ENCODE measurements at regions not wholly inside any gene's neighbourhood (a gene's known extent, or its start where the extent isn't known, plus 50 kb on each side); places are given as distances from the start of the nearest gene placed in this dataset.
A peak's percentile ranks its signal among the peaks of the same experiment; 100 is the strongest.

DNA sequence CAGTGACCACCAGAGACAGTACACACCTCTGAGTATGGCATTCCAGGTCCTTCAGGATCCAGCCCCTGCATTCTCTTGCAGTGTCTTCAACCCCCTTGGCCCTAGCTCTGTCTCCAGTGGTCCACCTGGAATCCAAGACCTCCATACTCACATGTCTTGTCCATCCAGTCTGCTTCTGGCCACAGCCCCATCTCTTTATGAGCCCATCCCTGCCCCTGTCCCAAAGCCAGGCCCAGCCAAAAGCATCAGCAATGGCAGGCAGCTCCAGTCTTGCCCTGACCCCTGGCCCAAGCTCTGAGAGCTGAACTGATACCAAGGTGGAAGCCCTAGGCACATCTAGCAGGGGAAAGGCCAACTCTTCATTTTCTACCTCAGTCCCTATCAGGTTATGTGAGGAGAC, 119.6 kb upstream of the PTPRT start:
- Histone ChIP-seq H3K4me1 (ENCODE audit: control insufficient read depth in 2 of 3, insufficient read depth in 2 of 3, low read depth in 1 of 3, low read length in 3 of 3) (no peaks in the 10 kb centered on the region), H3K9ac (ENCODE audit: low read length in 3 of 3) (no peak overlapping the region), H3K9me3 (ENCODE audit: control insufficient read depth in 2 of 3, insufficient read depth in 1 of 3, low read length in 3 of 3) (peaks cover 0 to 3% (median 0%) of the 10 kb centered on the region in 3 donors), H3K27ac (ENCODE audit: low read depth in 2 of 2, low read length in 2 of 2) (no peak overlapping the region), H3K27me3 (ENCODE audit: control insufficient read depth, insufficient read depth, low read length) (no peaks in the 10 kb centered on the region), H3K36me3 (ENCODE audit: control insufficient read depth in 2 of 3, insufficient read depth in 3 of 3, low read length in 3 of 3) (no peaks in the 10 kb centered on the region), H3K4me3 (ENCODE audit: low read length in 3 of 3) (no peak overlapping the region)
- intact Hi-C loops (cut with DNase I): no loop called here
- TF ChIP-seq CTCF (IDR thresholded peaks at IDR 0.05; ENCODE audit: borderline replicate concordance, extremely low read depth, insufficient read depth): no peak
- FAIRE-seq: no peak
- DNase-seq: no peak

DNA sequence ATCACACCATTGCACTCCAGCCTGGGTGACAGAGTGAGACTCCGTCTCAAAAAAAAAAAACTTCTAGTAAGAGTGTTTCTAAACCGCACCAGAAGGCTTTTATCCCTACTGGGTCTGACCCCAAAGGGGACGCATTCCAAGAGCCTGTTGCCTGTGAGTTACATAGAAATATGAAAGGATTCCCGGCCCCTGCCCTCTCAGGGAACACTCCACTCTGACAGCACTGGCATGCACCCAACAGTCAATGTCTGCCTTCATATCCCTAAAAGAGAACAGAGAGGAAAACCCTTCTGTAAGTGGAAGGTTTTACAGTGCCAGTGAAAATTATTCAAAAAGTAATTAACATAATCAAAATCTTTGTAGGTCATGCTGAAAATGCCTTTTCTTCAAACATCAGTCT, 117.1 kb upstream of the PTPRT start:
- H3K9me3 ChIP-seq (ENCODE audit: control insufficient read depth in 2 of 3, insufficient read depth in 1 of 3, low read length in 3 of 3): peaks cover 0 to 3% (median 0%) of the 10 kb centered on the region in 3 donors
- H3K27me3 ChIP-seq (ENCODE audit: control insufficient read depth, insufficient read depth, low read length): no peaks in the 10 kb centered on the region
- intact Hi-C loops (cut with DNase I): no loop called here
- DNase-seq: peak in 1 of 5 donors; percentile 0
- no peaks in the 10 kb centered on the region for H3K4me1 ChIP-seq (ENCODE audit: control insufficient read depth in 2 of 3, insufficient read depth in 2 of 3, low read depth in 1 of 3, low read length in 3 of 3)
- H3K27ac ChIP-seq (ENCODE audit: low read depth in 2 of 2, low read length in 2 of 2): no peak overlapping the region
- H3K36me3 ChIP-seq (ENCODE audit: control insufficient read depth in 2 of 3, insufficient read depth in 3 of 3, low read length in 3 of 3): no peaks in the 10 kb centered on the region
- no peak overlapping the region for H3K9ac ChIP-seq (ENCODE audit: low read length in 3 of 3)
- no peak for FAIRE-seq
- TF ChIP-seq CTCF (IDR thresholded peaks at IDR 0.05; ENCODE audit: borderline replicate concordance, extremely low read depth, insufficient read depth): no peak
- no peak overlapping the region for H3K4me3 ChIP-seq (ENCODE audit: low read length in 3 of 3)

DNA sequence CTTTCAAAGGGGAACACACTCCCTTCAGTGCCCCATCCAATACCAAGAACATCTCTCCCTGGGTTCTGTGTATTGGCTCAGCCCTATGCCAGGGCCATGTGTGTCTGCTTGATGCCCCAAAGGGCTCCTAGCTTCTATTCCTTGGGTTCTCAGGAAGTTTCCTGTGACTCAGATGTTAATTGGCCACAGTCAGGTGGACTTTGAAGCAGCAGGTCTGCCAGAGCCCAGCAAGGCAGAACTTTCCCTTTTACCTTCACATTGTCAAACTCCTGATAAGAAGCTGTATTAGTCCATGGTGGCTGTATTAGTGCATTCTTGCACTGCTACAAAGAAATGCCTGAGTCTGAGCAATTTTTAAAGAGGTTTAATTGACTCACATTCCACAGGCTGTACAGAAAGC, 116.0 kb upstream of the PTPRT start:
- no peaks in the 10 kb centered on the region for H3K4me1 ChIP-seq (ENCODE audit: control insufficient read depth in 2 of 3, insufficient read depth in 2 of 3, low read depth in 1 of 3, low read length in 3 of 3)
- H3K27me3 ChIP-seq (ENCODE audit: control insufficient read depth, insufficient read depth, low read length): no peaks in the 10 kb centered on the region
- no peak overlapping the region for H3K4me3 ChIP-seq (ENCODE audit: low read length in 3 of 3)
- H3K27ac ChIP-seq (ENCODE audit: low read depth in 2 of 2, low read length in 2 of 2): no peak overlapping the region
- intact Hi-C loops (cut with DNase I): no loop called here
- peaks cover 0 to 3% (median 0%) of the 10 kb centered on the region in 3 donors for H3K9me3 ChIP-seq (ENCODE audit: control insufficient read depth in 2 of 3, insufficient read depth in 1 of 3, low read length in 3 of 3)
- no peaks in the 10 kb centered on the region for H3K36me3 ChIP-seq (ENCODE audit: control insufficient read depth in 2 of 3, insufficient read depth in 3 of 3, low read length in 3 of 3)
- no peak for FAIRE-seq
- TF ChIP-seq CTCF (IDR thresholded peaks at IDR 0.05; ENCODE audit: borderline replicate concordance, extremely low read depth, insufficient read depth): no peak
- H3K9ac ChIP-seq (ENCODE audit: low read length in 3 of 3): no peak overlapping the region
- DNase-seq: no peak

GRCh38 chr20:43304598-43304997, 114.9 kb upstream of the PTPRT start:
- Histone ChIP-seq H3K4me3 (ENCODE audit: low read length in 3 of 3) (no peak overlapping the region), H3K4me1 (ENCODE audit: control insufficient read depth in 2 of 3, insufficient read depth in 2 of 3, low read depth in 1 of 3, low read length in 3 of 3) (no peaks in the 10 kb centered on the region), H3K9ac (ENCODE audit: low read length in 3 of 3) (no peak overlapping the region), H3K36me3 (ENCODE audit: control insufficient read depth in 2 of 3, insufficient read depth in 3 of 3, low read length in 3 of 3) (no peaks in the 10 kb centered on the region), H3K9me3 (ENCODE audit: control insufficient read depth in 2 of 3, insufficient read depth in 1 of 3, low read length in 3 of 3) (peaks cover 0 to 3% (median 0%) of the 10 kb centered on the region in 3 donors), H3K27me3 (ENCODE audit: control insufficient read depth, insufficient read depth, low read length) (no peaks in the 10 kb centered on the region), H3K27ac (ENCODE audit: low read depth in 2 of 2, low read length in 2 of 2) (no peak overlapping the region)
- TF ChIP-seq CTCF (IDR thresholded peaks at IDR 0.05; ENCODE audit: borderline replicate concordance, extremely low read depth, insufficient read depth): no peak
- no peak for DNase-seq
- no peak for FAIRE-seq
- intact Hi-C loops (cut with DNase I): no loop called here
